ENCODE measurements at regions not wholly inside any gene's neighbourhood (a gene's known extent, or its start where the extent isn't known, plus 50 kb on each side); places are given as distances from the start of the nearest gene placed in this dataset.

DNA sequence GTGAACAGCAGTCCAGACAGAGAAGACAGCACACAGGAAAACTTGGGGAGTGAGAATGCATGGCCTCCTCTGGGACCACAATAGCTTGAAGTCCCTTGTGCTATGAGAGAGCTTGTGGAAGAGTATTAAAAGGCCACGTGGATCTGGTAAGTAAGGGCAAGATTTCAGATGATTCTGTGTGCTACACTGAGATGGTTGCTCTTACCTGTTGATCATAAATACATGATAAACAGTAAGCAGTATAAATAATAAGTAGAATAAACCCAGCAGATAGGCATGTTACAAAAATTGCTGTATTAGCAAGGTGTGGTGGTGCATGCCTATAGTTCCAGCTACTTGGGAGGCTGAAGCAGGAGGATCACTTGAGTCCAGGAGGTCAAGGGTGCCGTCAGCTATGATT, 150.4 kb upstream of the ZC3H11B start:
- Histone ChIP-seq H3K4me1 (peaks cover 0 to 3% (median 0%) of the 10 kb centered on the region in 6 donors), H3K9me3 (peaks cover 0 to 11% (median under 1%) of the 10 kb centered on the region in 8 donors), H3K4me3 (no peak overlapping the region), H3K27ac (no peak overlapping the region), H3K36me3 (no peaks in the 10 kb centered on the region), H3K27me3 (replicated peaks in 1 of 7) (no peaks in the 10 kb centered on the region)
- intact Hi-C loops (cut with DNase I; ENCODE audit: low total_unique reads) = no loop called here
- 64 to 86% (median 75%) methylated on average over 2 of the region's 2 CpGs for WGBS, 5 donors
- TF ChIP-seq, protein P1, sequence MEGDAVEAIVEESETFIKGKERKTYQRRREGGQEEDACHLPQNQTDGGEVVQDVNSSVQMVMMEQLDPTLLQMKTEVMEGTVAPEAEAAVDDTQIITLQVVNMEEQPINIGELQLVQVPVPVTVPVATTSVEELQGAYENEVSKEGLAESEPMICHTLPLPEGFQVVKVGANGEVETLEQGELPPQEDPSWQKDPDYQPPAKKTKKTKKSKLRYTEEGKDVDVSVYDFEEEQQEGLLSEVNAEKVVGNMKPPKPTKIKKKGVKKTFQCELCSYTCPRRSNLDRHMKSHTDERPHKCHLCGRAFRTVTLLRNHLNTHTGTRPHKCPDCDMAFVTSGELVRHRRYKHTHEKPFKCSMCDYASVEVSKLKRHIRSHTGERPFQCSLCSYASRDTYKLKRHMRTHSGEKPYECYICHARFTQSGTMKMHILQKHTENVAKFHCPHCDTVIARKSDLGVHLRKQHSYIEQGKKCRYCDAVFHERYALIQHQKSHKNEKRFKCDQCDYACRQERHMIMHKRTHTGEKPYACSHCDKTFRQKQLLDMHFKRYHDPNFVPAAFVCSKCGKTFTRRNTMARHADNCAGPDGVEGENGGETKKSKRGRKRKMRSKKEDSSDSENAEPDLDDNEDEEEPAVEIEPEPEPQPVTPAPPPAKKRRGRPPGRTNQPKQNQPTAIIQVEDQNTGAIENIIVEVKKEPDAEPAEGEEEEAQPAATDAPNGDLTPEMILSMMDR (IDR thresholded peaks at IDR 0.05 in 8 of 11, conservative IDR thresholded peaks at IDR 0.05 in 3 of 11) = no peak
- TF ChIP-seq POLR2A (IDR thresholded peaks at IDR 0.05) = no peak
- TF ChIP-seq POLR2AphosphoS5 (IDR thresholded peaks at IDR 0.05) = no peak
- DNase-seq = no peak

DNA sequence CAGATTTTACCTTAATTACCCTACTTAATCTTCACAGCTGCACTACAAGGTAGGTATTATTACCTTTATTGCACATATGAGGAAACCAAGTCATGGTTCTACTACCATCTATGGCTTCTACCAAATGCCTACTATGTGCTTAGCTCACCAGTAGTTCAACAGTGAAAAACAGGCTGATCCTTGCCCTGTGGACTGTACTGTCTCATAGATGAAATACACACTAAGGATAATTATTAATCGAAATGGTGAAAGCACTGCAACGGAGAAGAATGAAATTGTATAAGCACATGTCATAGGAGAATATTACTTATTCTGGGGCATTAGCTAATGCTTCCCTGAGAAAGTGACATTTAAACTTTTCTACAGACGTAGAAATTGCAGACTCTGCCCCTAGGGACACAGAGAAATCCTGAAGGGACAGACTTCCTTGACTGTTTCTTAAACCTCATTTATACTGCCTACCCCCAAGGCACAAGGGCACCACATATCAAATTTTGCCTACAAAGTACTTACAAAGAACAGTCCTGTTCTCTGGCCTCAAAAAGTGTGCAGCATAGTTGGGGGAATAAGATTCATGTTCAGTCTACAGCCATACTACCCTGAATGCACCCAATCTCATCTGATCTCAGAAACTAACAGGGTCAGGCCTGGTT, 148.4 kb upstream of the ZC3H11B start:
- peaks cover 0 to 12% (median 2%) of the 10 kb centered on the region in 6 donors for H3K4me1 ChIP-seq
- TF ChIP-seq, protein P1 (IDR thresholded peaks at IDR 0.05 in 8 of 11, conservative IDR thresholded peaks at IDR 0.05 in 3 of 11) = no peak
- TF ChIP-seq POLR2AphosphoS5 (IDR thresholded peaks at IDR 0.05) = no peak
- no peak for TF ChIP-seq POLR2A (IDR thresholded peaks at IDR 0.05)
- no peak for DNase-seq
- WGBS, 5 donors = 77 to 83% (median 82%) methylated on average over 3 of the region's 3 CpGs
- no peaks in the 10 kb centered on the region for H3K9me3 ChIP-seq
- intact Hi-C loops (cut with DNase I; ENCODE audit: low total_unique reads) = no loop called here
- H3K4me3 ChIP-seq = no peak overlapping the region
- no peaks in the 10 kb centered on the region for H3K27me3 ChIP-seq (replicated peaks in 1 of 7)
- no peak overlapping the region for H3K27ac ChIP-seq
- no peaks in the 10 kb centered on the region for H3K36me3 ChIP-seq

DNA sequence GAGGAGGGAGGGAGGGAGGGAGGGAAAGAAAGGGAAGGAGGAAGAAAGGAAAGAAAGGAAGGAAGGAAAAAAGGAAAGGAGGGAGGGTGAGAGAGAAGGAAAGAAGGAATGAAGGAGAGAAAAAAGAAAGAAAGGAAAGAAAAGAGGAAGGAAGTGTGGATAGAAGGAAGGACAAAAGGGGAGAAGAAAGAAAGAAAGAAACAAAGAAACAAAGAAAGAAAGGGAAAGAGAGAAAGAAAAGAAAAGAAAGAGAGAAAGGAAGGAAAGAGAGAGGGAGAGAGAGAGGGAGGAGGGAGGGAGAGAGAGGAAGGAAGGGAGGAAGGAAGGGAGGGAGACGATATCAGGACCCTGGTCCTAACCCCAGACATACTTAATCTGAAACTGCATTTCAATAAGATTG, 146.2 kb upstream of the ZC3H11B start:
- Histone ChIP-seq H3K36me3 (no peaks in the 10 kb centered on the region), H3K9me3 (no peaks in the 10 kb centered on the region), H3K27me3 (replicated peaks in 1 of 7) (no peaks in the 10 kb centered on the region), H3K27ac (no peak overlapping the region), H3K4me1 (peaks cover 0 to 12% (median 2%) of the 10 kb centered on the region in 6 donors), H3K4me3 (no peak overlapping the region)
- intact Hi-C loops (cut with DNase I; ENCODE audit: low total_unique reads) = no loop called here
- DNase-seq = no peak
- no peak for TF ChIP-seq POLR2AphosphoS5 (IDR thresholded peaks at IDR 0.05)
- TF ChIP-seq, protein P1 (IDR thresholded peaks at IDR 0.05 in 8 of 11, conservative IDR thresholded peaks at IDR 0.05 in 3 of 11) = no peak
- WGBS, 5 donors = 0 to 33% (median 17%) methylated on average over 1 of the region's 1 CpG

DNA sequence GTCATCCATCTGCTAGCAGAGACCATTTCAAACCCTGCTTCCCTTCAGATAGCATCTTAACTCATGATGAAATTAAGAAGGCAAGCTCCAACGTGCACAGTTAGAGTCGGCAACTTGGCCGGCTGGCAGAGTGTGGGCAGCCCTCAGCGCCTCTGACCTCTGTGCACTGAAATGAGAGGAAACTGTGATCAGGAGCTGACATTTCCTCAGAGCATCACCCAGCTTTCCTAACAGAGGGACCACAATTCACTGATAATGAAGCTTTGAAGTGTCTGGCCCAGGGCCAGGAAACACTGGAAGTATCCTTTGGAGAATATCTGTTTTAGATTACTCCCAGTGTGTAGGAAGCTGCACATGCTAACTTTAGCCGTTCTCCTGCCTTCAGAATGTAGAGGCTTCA, 145.0 kb upstream of the ZC3H11B start:
- TF ChIP-seq POLR2AphosphoS5 (IDR thresholded peaks at IDR 0.05) = peak in 1 of 3 donors; percentile 33
- TF ChIP-seq POLR2A (IDR thresholded peaks at IDR 0.05) = no peak
- TF ChIP-seq, protein P1 (IDR thresholded peaks at IDR 0.05 in 8 of 11, conservative IDR thresholded peaks at IDR 0.05 in 3 of 11) = no peak
- WGBS, 5 donors = 23 to 38% (median 33%) methylated on average over 5 of the region's 5 CpGs
- Histone ChIP-seq H3K36me3 (no peaks in the 10 kb centered on the region), H3K4me1 (peaks cover 0 to 12% (median 2%) of the 10 kb centered on the region in 6 donors), H3K9me3 (no peaks in the 10 kb centered on the region), H3K27me3 (replicated peaks in 1 of 7) (no peaks in the 10 kb centered on the region), H3K4me3 (no peak overlapping the region), H3K27ac (no peak overlapping the region)
- no peak for DNase-seq
- intact Hi-C loops (cut with DNase I; ENCODE audit: low total_unique reads) = no loop called here
